Urothelium cell line (cell line): ENCODE measurements at regions not wholly inside any gene's neighbourhood (a gene's known extent, or its start where the extent isn't known, plus 50 kb on each side); places are given as distances from the start of the nearest gene placed in this dataset.
A peak's percentile ranks its signal among the peaks of the same experiment; 100 is the strongest.

ENCODE experiments used
- DNase-seq: peaks from one replicate; pipeline ENCODE4 v3.0.0; 2011; ENCODE audit warnings: low spot score, mixed read lengths
- FAIRE-seq: peaks from 2 replicates; lab custom pipeline; 2011; peaks lifted over from hg19 to GRCh38; lab: Jason Lieb, UNC

DNA sequence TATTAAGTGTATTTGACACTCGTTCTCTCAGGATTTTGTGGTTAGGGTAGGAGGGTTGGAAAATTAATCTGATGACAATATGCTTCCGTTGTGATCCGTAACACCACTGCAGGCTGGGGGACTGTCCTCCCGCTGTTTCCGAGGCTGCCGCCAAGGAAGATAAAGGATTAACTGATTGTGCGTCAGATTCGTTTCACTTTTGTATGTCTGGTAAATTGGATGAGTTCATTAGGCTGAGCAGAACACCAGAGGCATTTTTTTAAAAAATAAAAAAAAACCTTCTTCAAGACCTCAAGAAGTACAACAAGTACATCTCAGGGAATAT, 486.7 kb upstream of the SALL1 start:
- FAIRE-seq (no peak), DNase-seq (no peak)

DNA sequence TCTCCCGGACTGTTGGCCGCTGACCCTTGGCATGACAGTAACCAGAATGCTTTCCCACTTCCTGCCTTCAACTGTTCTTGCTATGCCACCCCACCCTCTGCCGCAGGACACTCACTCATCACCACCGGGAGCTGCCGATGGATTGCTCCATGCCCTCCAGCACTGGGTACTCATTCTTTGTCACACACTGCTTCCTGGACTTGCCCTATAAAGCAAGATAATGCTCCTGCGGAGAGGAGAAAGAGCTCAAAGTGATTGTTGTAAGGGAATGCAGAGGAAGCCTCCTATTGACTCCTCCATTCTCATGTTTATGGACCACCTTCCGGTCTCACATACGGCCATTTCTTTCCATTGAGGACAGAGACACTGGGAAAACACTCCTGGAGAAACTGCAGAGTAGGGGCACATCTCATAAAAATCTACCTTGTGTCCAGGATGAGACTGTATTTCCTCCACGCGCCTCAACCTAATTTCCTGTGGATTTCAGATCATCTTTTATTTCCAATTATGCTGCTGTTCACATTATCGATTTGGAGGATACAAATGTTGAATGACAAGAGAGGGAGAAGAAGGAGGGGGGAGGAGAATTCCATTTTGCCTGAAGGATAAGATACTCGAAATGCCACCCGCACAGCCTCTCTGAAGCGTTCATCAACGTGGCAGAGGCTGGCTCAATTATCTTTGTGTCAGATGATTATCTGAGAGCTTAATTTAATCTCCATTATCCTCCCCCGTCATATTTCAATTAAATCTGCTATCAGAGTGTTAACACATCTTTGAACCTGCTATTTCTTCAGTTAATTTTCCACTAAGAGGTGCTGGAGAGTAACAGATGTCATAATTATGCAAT, 486.1 kb upstream of the SALL1 start:
- DNase-seq, result peak; percentile 9
- FAIRE-seq, result no peak

DNA sequence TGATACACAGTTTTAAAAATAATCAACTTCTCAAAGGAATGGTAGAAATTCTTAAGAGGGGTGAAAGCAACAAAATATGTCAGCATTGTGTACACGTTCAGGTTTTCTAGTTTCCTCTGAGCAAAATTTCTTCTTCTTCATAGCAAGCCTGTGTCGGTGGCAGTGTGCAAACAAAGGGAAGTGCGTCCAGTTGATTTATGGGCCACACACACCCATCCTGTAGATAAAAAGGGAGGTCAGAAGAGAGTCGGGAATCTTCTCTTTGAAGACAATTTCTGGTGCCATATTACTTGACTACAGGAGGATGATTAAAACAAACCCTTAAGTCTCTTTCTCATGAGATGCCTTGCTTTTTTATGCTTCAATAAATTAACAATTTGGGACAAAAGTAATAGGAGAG, 484.1 kb upstream of the SALL1 start:
- DNase-seq (no peak), FAIRE-seq (no peak)

DNA sequence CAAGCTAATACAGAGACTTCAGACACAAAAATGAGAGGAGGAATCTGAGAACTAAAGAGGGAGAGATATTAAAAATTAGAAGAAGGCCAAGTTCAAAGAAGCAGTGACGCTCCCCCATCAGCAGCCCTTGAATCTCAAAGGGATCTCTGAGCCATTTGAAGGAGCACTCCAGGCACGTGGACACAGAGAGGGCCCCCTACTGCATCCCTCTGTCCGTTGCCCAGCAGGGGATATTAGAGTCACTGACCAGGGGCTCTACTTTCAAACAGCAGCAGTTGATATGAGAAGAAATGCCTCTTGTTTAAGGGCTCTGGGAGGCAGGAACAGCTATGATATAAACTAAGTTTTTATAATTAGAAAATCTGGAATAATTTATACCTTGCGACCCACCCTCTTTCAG, 479.0 kb upstream of the SALL1 start:
- DNase-seq (no peak), FAIRE-seq (no peak)

DNA sequence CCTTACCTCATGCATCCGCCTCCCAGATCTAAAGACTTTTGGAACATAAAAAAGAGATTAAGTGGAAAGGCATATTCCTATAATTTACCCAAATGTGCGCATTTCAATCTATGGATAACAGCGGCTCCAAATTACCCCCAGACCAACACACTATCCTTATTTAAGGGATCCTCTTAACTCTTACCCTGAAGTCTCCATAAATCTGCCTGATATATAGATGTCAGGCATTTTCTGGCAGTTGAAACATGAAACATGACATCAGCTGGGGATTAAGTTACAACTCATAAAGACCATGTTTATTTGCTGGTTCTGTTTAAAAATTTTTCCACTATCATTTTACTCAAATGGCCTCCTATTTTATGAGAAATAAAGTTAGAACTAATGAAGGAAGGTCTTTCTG, 478.5 kb upstream of the SALL1 start:
- FAIRE-seq (no peak), DNase-seq (no peak)

DNA sequence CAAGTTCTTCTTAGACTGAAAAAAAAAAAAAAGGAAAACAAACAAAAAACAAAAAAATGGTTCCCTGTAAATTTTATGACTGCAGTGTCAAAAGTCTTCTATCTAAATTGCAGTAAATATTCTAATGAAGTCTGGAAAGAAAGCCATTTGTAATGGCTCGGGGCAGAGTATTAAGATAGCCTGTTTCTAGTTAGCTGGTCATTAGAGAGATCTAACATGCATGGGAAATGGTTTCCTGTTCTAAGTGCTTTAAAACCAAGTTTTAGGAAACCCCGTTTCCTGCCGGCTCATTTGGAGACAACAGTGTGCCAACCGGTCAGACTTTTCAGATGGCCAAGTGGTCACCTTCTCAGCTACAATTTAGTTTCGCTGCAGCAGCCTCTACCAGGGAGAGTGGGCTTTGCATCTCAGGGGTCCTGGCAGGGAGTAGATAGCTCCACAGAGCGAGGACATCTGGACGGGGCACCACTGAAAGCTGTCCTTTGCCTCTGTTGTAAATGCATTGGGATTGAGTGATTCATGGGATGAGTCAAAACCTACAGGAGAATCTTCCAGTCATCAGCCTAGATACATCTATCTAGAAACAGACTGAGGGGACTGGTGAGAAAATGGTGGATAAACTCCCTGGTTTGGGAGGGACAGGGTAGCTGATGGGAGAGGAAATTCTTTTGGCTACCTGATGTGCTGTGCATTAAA, 473.2 kb upstream of the SALL1 start:
- DNase-seq (no peak), FAIRE-seq (no peak)

DNA sequence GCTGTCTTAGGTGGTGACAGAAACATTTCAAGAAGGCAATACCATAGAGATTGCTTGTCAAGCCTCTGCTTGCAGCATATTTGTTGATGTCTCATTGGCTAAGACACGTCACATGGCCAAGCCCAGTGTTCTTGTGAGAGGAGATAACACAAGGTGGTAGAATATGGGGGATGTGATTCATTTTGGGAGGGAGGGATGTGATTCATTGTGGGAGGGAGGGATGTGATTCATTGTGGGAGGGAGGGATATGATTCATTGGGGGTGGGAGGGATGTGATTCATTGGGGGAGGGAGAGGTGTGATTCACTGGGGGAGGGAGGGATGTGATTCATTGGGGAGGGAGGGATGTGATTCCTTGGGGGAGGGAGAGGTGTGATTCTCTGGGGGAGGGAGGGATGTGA, 470.5 kb upstream of the SALL1 start:
- FAIRE-seq (peak; percentile 72), DNase-seq (peak; percentile 58)

DNA sequence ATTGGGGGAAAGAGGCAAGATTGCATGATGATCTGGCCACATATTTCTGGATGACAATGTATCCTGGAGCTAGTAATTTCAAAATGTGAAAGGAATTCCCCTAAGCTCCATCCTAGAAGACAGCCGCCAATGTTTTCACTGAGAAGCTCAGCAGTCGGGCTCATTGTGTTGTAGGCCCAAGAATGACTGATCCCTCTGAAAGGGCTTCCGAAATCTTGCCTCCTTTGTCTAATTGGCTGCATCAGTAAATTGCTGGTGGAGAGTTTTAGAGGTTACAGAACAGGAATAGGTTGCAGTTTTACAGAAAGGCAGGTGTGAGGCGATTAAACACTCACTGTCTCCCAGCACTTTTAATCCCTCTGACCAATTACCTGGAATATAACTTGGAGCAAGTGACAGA, 464.1 kb upstream of the SALL1 start:
- DNase-seq (no peak), FAIRE-seq (no peak)

DNA sequence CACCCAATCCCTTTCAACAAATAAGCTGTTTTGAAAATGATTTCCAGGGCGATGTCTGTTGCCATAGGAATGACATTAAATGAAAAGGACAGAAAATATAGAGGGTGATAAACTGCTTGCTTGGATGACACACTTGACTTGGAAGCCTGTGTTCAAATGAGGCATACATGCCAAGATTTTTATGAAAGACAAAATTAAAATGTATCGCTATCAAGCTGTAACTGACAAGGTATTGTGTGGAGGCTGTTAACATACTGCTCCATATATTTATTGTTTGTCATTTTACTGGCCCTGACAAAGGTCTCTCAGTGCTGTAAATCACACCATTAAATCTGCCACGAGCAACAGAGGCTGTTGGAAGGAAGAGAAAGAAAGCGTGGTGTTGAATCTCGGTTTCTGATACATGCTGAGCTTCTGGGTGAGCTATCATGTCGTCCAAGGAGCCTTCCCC, 456.2 kb upstream of the SALL1 start:
- DNase-seq (no peak), FAIRE-seq (no peak)

DNA sequence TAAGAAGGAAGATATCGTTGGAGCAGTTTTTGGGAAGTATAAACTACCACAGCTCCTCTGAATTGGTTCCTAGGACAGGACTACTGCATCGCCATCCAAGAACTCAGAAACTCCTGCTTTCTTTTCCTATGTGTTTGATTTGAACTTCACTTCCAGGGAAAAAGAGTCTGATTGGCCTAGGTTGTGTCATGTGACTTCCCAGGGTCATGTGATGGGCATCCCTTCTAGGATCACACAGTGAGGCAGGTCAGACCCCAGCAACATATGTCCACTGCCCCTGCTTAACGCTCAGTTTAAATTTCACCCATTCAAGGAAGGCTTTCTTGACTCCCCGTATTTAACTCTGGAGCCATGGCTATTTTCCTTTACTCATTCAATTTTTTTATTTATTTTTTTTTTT, 445.2 kb upstream of the SALL1 start:
- no peak for FAIRE-seq
- DNase-seq, result no peak

DNA sequence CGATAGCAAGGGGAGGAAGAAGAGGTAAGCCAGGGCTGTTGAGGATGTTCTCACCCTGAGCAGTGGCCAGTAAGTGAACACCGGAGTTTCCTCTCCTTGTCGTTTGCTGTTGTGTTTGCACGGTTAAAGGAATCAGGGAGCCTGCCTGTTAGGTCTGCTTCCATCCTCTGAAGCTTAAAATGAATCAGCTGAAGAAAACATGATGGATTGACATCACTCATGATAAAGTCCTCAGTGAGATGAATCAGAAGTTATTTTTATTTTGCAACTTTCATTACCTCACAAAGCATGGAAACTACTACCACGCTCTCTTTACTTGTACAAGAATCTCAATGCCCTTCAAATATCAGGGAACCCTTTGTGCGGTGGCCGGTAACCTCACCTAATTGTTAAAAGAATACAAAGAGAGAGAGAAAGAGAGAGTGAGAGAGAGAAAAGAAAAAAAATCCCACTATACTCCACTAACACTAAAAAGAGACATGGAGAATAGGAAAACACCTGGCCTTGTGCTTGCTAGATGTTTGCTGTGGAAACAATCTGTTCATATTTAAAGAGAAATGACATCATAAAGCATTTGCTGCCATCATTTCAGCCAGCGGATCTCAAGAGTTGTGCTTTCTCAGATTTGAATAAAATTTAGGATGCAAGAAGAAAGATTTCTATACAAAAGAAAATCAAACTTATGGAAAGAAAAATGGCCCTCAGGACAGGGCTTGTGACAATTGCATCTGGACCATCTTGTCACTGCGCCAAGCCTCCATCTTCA, 441.6 kb upstream of the SALL1 start:
- FAIRE-seq (no peak), DNase-seq (no peak)

DNA sequence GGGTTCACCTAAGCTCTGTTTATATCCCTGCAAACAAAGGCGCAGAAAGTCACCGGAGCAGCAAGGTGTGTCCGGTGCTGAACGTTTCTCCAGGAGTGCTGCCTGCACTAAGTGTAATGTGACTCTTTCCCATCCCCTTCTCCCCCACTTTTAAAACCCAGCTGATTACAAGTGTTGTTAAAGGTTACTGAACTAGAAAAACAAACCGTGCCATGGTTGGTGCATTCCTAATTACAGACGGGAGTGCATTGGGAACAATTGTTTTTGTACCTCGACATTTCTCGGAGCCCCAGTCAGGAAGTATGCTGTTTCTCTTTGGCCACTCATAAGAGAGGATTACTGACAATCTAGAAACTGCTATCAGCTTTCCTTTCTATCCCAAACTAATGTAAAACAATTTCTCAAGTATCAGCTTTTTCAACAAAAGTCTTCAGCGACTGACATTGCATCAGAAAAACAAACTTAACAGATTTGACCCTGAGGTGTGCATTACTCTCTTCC, 441.0 kb upstream of the SALL1 start:
- no peak for DNase-seq
- FAIRE-seq, result no peak

DNA sequence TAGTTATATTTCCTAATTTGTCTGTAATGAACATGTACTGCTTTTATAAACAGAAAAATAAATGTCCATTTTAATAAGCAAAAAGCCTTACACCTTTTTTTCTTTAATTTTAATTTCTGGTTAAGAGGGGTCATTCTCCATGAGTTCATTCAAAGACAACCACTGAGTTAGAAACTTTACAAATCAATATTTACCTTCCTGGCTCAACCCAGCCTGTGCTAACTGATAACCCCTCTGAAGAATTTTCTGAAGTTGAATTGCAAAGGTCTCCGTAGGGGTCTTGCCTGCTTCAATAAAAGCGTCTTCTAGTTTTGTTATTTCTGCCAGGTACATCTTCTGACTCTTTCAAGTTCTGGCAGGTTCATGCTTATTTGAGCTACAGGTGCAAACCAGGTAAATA, 440.4 kb upstream of the SALL1 start:
- FAIRE-seq (no peak), DNase-seq (no peak)

DNA sequence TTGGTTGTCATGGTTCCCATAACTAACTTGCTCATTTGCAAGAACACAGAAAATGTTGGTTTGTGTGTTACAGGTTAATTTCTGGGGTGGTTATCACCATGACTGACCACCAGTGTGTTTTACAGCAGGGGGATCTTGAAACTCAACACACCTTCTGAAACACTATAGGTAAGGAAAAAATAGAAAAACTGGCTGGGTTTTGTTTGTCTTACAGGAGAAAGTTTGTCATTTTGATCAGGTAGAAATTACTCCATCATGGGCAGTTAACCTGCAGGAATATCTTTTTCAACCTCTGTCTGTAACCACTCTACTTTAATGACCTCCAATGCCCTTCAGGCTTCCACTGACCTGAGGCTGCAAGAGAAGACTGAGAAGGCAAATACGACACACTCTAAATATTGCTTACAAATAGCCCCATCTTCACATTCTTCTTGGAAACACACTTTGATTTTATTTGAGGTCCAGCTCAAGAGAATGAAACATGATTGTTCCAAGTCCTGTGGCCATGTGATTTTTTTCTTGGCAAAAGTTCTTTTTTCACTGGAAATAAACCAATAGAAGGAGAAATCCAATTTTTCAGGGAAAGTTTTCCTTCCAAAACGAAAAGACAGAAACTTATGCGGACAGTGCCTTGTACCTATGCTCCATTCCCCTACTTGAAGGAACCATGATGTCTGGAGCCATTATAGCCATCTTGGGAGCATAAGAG, 428.7 kb upstream of the SALL1 start:
- DNase-seq, result no peak
- FAIRE-seq, result no peak

DNA sequence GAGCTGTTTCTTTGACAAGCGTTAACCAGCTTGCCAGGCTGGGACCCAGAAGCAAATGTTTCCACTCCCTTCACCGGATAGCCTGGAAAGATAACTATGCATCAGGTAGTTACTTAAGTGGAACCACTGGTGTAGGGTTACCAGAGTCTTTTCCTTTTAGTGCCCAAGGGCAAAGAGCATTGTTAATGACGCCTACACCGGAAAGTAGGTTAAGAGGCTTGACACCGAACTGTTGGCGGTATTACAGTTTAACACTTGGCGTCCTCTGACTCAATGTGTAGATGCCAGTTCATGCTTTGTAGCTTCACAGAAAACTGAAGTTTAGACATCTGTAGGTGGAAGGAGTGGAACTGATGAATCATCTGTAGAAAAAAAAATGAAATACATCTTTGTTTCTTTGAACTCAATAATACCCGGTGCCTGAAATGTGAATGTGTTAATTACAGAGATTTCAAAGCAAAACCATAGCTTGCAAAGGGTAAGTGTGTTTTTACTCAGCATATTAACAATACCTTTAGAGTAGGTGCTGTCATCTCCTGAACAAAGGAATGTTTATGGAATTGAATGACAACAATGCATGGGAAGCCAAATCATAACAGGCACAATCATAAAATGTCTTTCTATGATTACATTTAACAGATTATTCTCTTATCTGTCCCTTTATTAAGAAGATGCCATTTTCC, 426.7 kb upstream of the SALL1 start:
- DNase-seq (peak; percentile 35), FAIRE-seq (no peak)

DNA sequence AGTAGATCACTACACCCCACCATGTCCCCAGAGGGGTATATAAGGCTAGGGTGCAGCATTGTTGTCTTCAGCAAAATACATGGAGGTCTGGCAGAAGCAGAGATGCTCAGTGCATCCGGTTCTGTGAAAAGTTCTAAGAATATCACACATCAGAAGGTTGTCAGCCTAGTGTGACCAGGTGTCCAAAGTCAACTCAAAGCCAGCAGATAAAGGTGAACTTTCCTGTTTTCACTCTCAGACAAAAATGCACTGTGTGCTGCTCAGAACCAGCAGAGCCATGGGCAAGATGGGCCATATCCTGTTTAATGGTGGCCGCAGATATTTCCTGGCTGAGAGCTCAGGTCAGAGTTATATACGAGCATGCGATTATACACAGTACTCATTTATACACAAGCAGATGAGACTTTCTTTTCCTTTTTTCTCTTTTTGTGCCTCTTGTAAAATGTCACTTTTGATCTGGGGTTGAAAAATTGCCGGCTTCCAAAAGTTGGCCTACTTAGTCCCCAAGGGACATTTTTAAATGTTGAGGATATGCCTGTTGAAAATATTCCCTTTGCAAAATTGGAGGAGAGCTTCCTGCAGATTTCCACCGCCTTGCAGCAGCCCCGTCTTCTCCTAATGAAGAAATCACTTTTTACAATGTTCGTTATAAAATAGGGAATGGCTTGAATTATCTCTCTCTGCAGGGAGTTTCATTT, 425.6 kb upstream of the SALL1 start:
- FAIRE-seq (no peak), DNase-seq (no peak)

DNA sequence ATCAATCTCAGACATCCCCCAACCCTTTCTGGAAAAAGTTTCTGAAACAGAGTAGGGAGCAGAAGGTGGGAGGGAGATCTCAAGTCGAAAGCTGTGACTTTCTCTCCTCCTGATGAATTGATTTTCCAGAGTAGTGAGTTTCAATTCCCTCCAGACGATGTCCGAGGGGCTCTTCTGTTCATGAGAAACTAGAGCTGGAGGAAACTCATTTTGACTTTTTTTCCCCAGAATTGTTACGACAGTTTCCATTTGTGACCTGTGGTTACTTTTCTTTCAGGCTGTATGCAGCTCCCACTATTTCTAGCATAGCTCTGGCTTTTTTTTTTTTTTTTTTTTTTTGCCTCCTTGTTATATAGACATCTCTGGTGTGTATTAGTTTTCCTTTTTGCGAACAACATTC, 422.1 kb upstream of the SALL1 start:
- FAIRE-seq (no peak), DNase-seq (no peak)

DNA sequence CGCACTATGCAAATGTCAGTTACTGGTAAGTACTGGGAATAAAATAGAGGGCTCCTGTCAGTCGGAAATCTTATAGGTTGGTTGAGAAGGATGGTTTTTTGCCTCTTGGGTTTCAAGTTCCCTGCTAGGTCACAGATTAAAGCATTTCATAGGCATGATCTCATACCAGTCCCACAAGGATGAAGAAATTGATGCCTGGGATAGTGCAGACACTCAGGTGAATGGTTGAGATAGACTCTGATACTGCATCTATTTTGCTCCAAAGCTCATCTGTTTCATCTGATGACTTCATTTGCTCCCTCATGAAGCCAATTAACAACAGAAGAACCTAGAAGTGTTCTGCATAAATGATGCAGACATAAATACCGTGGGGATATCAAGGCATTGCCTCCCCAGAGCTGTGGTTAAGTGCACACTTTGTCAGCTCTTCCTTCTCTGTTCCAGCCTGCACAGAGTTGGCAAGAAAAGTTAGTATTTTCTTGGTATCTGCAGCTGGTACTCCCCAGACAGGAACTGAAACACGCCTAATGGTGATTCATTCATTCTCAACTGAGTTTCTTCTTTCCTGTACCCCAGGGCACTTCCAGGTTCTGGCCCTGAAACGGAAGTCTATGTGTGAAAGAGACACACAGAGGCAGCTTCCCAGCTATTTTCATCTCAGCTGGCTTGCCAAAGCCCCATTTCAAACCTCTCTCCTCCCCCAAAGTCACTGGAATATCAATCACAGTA, 418.3 kb upstream of the SALL1 start:
- FAIRE-seq, result no peak

DNA sequence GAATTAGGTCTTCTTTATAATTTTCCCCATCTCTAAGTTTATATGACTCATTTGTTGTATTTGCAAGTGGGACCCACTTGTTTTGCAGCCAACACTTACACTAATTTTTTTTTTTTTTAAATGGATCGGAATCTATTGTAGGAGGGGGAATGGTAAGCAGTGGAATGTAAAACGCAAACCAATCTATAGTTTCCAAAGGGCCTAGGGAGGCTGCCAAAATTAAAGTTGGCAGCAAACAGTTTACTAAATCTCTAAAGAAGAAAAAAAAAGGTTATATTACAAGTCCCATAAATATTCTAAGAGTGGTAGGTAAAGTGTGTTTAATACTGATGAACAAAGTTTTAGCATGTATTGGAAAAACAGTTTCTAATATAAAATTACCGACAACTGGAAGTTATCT, 416.8 kb upstream of the SALL1 start:
- no peak for FAIRE-seq
- no peak for DNase-seq

More for the DNA sequence above, 418.3 kb upstream of the SALL1 start:
- DNase-seq, result peak; percentile 39
